Epithelial cell of esophagus (primary cell): ENCODE measurements at regions not wholly inside any gene's neighbourhood (a gene's known extent, or its start where the extent isn't known, plus 50 kb on each side); places are given as distances from the start of the nearest gene placed in this dataset.
"Not testable (repeated sequence)": the region's sequence is repeated elsewhere in the genome, so short reads cannot be mapped to it uniquely, and the experiment has no call there.

Experiments
- DNase-seq: peaks from one replicate; pipeline ENCODE4 v3.0.0; 2010; ENCODE audit warnings: low read depth
- H3K4me3 ChIP-seq: 2 replicates; pipeline ENCODE4 v1.5.1; 2011; ENCODE audit warnings: mild to moderate bottlenecking, low read length, control low read depth
- CTCF ChIP-seq: IDR thresholded peaks from 2 replicates; pipeline ENCODE4 v1.5.1; 2011; ENCODE audit warnings: low read depth, mild to moderate bottlenecking, low read length, control low read depth, inconsistent platforms; ENCODE audit not compliant: insufficient read depth; ENCODE audit errors: missing control alignments

GRCh38 chr18:77342736-77343135, 93.1 kb downstream of the GALR1 start:
- H3K4me3 ChIP-seq, result no peak overlapping the region
- no peak for TF ChIP-seq CTCF
- DNase-seq, result no peak

GRCh38 chr18:77343846-77344510, 94.3 kb downstream of the GALR1 start:
- no peak for DNase-seq
- no peak for TF ChIP-seq CTCF
- no peak overlapping the region for H3K4me3 ChIP-seq

GRCh38 chr18:77344786-77345500, 95.3 kb downstream of the GALR1 start:
- no peak for DNase-seq
- no peak for TF ChIP-seq CTCF
- H3K4me3 ChIP-seq, result no peak overlapping the region

GRCh38 chr18:77346208-77346810, 96.7 kb downstream of the GALR1 start:
- TF ChIP-seq CTCF, result no peak
- no peak for DNase-seq
- H3K4me3 ChIP-seq, result no peak overlapping the region

GRCh38 chr18:77353349-77353748, 103.7 kb downstream of the GALR1 start:
- H3K4me3 ChIP-seq, DNase-seq: not testable (repeated sequence)

GRCh38 chr18:77359561-77360314, 110.1 kb downstream of the GALR1 start:
- DNase-seq, result no peak
- no peak for TF ChIP-seq CTCF
- no peak overlapping the region for H3K4me3 ChIP-seq

GRCh38 chr18:77360315-77361190, 110.9 kb downstream of the GALR1 start:
- DNase-seq, result no peak
- no peak overlapping the region for H3K4me3 ChIP-seq
- no peak for TF ChIP-seq CTCF
